IMR-90 (cell line): ENCODE measurements at regions not wholly inside any gene's neighbourhood (a gene's known extent, or its start where the extent isn't known, plus 50 kb on each side); places are given as distances from the start of the nearest gene placed in this dataset.

Source experiments
- CHD1 ChIP-seq: IDR thresholded peaks from 2 replicates; pipeline ENCODE4 v1.6.1; 2012; ENCODE audit warnings: low read depth, low read length, improper control_type of control experiment
- FOS ChIP-seq: fragments of 150-350 bp; IDR thresholded peaks from 2 replicates; pipeline ENCODE4 v1.6.1; 2016; ENCODE audit warnings: low read depth, low read length
- MAZ ChIP-seq: IDR thresholded peaks from 2 replicates; pipeline ENCODE4 v1.6.1; 2012; ENCODE audit warnings: low read depth, mild to moderate bottlenecking, low read length, improper control_type of control experiment, moderate library complexity, borderline replicate concordance
- MXI1 ChIP-seq: IDR thresholded peaks from 2 replicates; pipeline ENCODE4 v1.6.1; 2012; ENCODE audit warnings: low read depth, mild to moderate bottlenecking, low read length, moderate library complexity, borderline replicate concordance
- POLR2A ChIP-seq: IDR thresholded peaks from 2 replicates; pipeline ENCODE4 v1.6.1; 2012; ENCODE audit warnings: mild to moderate bottlenecking, low read depth, low read length
- RAD21 ChIP-seq: IDR thresholded peaks from 2 replicates; pipeline ENCODE4 v1.6.1; 2012; ENCODE audit warnings: low read length, improper control_type of control experiment
- RFX5 ChIP-seq: IDR thresholded peaks from 2 replicates; pipeline ENCODE4 v1.8.0; 2012; ENCODE audit warnings: low read depth, mild to moderate bottlenecking, low read length, moderate library complexity
- TF ChIP-seq, protein P1 (sequence below): conservative IDR thresholded peaks from 2 replicates; pipeline ENCODE4 v1.5.1; 2012; ENCODE audit warnings: mild to moderate bottlenecking, low read depth, low read length, improper control_type of control experiment
- TF ChIP-seq, protein P2 (sequence below): fragments of 150-350 bp; IDR thresholded peaks from 2 replicates; pipeline ENCODE4 v1.6.1; 2017; ENCODE audit warnings: mild to moderate bottlenecking, antibody characterized with exemption, low read length, low read depth
- TF ChIP-seq, protein P3 (sequence below): fragments of 150-350 bp; IDR thresholded peaks from 2 replicates; pipeline ENCODE4 v1.6.1; 2016; ENCODE audit warnings: low read depth, mild to moderate bottlenecking, low read length, moderate library complexity, borderline replicate concordance

DNA sequence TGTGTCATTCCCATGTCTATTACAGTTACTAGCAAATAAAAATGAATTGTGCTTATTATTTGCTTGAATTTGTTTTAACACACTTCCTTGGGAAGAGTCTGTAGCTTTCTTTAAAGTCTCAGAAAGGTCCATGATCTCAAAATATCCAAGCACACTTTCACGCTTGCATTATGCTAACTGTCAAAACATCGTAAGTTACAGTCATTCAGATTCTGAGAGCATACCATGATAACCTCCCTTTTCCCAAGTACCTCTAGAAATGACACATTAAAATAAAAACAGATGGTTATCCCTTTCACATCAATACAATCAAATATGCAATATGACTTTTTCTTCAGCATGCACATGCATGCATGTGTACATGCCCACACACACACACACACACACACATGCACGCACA is 1044.4 kb upstream of the MAP3K7 start:
- TF ChIP-seq POLR2A (no peak), MXI1 (no peak), CHD1 (no peak), FOS (no peak), RFX5 (no peak), MAZ (no peak), RAD21 (no peak)
- TF ChIP-seq, protein P1, sequence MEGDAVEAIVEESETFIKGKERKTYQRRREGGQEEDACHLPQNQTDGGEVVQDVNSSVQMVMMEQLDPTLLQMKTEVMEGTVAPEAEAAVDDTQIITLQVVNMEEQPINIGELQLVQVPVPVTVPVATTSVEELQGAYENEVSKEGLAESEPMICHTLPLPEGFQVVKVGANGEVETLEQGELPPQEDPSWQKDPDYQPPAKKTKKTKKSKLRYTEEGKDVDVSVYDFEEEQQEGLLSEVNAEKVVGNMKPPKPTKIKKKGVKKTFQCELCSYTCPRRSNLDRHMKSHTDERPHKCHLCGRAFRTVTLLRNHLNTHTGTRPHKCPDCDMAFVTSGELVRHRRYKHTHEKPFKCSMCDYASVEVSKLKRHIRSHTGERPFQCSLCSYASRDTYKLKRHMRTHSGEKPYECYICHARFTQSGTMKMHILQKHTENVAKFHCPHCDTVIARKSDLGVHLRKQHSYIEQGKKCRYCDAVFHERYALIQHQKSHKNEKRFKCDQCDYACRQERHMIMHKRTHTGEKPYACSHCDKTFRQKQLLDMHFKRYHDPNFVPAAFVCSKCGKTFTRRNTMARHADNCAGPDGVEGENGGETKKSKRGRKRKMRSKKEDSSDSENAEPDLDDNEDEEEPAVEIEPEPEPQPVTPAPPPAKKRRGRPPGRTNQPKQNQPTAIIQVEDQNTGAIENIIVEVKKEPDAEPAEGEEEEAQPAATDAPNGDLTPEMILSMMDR, result no peak
- TF ChIP-seq, protein P2, sequence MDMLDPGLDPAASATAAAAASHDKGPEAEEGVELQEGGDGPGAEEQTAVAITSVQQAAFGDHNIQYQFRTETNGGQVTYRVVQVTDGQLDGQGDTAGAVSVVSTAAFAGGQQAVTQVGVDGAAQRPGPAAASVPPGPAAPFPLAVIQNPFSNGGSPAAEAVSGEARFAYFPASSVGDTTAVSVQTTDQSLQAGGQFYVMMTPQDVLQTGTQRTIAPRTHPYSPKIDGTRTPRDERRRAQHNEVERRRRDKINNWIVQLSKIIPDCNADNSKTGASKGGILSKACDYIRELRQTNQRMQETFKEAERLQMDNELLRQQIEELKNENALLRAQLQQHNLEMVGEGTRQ, result no peak
- TF ChIP-seq, protein P3, sequence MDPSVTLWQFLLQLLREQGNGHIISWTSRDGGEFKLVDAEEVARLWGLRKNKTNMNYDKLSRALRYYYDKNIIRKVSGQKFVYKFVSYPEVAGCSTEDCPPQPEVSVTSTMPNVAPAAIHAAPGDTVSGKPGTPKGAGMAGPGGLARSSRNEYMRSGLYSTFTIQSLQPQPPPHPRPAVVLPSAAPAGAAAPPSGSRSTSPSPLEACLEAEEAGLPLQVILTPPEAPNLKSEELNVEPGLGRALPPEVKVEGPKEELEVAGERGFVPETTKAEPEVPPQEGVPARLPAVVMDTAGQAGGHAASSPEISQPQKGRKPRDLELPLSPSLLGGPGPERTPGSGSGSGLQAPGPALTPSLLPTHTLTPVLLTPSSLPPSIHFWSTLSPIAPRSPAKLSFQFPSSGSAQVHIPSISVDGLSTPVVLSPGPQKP, result no peak
